Kidney glomerular epithelial cell (primary cell): ENCODE measurements at regions not wholly inside any gene's neighbourhood (a gene's known extent, or its start where the extent isn't known, plus 50 kb on each side); places are given as distances from the start of the nearest gene placed in this dataset.

Experiments
- DNase-seq: peaks from one replicate; lab custom pipeline; 2025; lab: John Stamatoyannopoulos, UW

GRCh38 chr9:91099436-91099835 lies 262.3 kb downstream of the AUH start:
- DNase-seq, result no peak

DNA sequence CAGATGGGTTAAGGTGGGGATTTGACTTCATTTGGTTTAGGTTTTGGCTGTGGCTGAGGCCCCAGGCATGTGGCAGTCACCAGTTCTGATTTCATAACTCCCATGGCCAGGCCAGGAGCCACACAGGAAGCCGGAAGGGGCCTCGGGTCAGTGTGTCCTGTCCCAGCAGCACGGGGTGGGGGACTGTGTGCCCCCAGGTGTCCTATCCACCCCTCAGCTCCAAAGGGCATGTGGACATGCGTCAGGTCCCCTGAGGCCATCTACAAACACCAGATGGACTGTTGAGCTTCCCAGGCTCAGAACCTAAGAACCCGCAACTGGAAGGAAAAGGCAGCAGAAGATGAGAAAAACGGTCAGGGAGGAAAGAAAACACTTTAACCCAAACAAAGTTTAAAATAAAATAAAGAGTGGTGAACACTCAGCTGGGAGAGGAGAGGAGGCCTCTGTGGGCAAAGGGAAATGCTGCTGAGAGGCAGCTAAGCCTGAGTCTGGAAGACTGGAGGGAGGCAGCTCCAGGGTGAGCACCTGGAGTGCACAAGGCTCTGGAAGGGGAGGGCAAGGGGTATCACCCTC lies 260.8 kb downstream of the AUH start:
- DNase-seq, result no peak

- no peak for DNase-seq
These were observed 260.0 kb downstream of the AUH start for GRCh38 chr9:91101611-91102168.

DNA sequence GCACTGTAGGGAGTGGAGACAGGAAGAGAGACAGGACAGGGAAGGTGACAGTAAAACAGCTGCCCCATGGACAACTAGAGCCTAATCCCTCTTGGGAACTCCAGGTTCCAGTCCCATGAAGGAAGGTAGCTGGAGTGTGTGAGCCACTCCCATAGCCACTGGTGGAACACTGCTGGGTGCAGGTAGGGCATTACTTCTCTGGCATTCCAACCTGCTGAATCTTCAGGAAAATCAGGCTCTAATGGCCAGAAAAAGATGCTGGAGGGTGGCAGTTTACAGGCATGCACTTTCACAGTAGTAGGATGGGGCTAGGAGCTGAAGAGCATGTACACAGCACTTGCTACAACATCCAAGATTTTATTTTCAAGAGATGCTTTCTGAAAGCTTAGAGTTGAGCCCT lies 259.4 kb downstream of the AUH start:
- no peak for DNase-seq

GRCh38 chr9:91103931-91104330 lies 257.8 kb downstream of the AUH start:
- no peak for DNase-seq

GRCh38 chr9:91106415-91107081 lies 255.2 kb downstream of the AUH start:
- DNase-seq, result no peak

DNA sequence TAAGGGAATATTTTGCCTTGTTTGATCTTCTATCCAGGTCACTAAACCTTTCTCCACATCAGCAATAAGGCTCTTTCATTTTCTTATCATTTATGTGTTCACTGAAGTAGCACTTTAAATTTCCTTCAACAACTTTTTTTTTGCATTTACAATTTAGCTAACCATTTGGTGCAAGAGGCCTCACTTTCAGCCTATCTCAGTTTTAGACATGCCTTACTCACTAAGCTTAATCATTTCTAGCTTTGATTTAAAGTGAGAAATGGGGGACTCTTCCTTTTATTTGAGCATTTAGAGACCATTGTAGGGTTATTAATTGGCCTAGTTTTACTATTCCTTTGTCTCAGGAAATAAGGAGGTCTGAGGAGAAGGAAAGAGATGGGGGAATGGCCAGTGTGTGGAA lies 250.5 kb downstream of the AUH start:
- DNase-seq, result no peak

- no peak for DNase-seq
These were observed 249.8 kb downstream of the AUH start for GRCh38 chr9:91111876-91112275.

GRCh38 chr9:91113016-91113415 lies 248.7 kb downstream of the AUH start:
- no peak for DNase-seq

DNA sequence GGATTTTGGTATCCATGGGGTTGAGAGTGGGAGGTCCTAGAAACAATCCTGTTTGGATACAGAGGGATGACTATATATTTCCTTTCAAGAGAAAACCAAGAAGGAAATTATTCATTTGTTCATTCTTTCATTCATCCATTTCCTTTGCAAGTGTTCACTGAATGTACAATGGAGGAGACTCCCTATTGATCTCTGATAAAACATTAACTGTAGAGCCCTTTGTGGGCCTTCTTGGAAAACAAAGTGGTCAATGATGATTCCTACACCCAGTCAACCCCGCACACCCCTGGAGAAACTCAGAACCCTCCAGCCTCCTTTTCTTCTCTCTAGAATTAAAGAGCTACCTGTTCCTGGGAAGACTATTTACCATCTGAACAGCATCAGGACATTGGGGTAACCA lies 247.3 kb downstream of the AUH start:
- no peak for DNase-seq

DNA sequence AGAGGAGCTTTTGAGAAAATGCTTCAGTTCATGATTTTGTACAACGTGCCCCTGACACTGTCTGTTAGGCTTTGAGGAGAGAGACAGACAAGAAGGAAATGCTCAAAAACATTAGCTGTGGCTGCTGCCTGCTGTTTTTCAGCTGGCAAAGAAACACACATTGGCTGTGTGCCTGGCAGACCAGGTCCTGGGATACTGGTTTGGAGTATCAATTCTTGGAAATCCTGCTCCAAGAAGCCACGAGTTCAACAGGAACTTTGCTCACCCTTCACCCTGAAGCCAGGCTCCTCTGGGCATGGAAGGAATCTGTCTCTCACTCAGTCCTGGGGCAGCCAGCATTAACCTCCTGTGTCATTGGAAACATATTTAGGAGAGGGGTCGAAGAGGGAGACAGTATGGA lies 245.5 kb downstream of the AUH start:
- no peak for DNase-seq

- no peak for DNase-seq
These were observed 245.0 kb downstream of the AUH start for GRCh38 chr9:91116711-91117110.

DNA sequence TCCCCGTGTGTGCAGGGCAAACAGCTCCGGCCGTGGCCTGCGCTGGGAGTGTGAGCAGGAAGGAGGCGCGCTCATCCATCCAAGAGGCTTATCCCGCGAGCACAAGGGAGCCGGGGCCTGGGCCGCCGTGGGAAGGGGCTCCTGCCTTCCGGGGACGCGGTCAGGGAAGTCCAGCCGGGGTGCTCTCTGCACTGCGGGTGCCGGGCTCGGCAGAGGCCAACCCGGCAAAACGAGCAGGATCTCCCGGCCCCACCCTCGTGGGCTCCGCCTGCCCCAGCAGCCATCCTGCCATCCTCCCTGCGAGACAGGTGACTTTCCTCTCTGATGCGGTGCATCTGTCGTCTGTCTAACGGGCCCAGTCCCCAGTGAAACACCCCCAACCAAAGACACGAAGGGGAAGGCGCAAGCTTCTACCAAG lies 244.2 kb downstream of the AUH start:
- DNase-seq, result no peak

- DNase-seq, result peak; percentile 20
These were observed 243.6 kb downstream of the AUH start for GRCh38 chr9:91117959-91118703.

GRCh38 chr9:91118704-91119025 lies 243.1 kb downstream of the AUH start:
- no peak for DNase-seq

DNA sequence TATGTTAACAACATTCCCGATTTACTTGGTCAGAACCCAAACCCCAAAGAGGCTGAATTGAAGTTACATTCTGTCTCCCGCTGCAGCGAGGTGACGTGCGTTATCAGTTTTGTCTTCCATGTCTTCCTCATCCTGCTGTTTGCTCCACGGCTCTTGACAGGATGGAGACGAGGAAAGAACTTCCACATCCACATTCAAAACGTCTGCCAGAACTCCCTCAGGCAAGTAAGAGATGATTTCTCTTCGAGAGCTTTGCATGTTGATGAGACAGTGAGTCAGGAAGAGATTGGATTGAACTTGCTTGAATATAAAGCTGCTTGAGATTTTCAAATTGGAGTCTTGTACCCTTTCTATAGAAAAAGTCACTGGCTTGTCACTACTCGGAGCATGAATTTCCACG lies 242.6 kb downstream of the AUH start:
- DNase-seq, result no peak

DNA sequence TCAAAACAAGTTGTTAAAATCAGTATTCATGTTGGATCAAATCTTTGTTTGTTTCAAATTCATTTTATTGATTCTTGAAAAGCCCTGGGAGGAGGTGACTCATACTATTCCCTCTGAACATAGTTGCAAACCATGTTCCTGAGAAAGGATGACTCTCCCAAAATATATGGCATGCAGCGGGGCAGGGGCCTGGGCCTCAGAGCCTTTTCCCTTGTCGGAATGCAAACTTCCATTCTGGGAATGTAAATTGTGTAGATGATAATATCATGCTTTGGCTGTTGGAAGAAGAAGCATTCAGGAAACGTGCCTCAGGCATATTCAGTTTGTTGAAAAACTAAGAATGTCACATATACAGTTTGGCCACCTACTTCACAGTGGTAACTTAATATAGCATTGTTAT lies 242.0 kb downstream of the AUH start:
- no peak for DNase-seq

- no peak for DNase-seq
These were observed 241.5 kb downstream of the AUH start for GRCh38 chr9:91120200-91120599.

DNA sequence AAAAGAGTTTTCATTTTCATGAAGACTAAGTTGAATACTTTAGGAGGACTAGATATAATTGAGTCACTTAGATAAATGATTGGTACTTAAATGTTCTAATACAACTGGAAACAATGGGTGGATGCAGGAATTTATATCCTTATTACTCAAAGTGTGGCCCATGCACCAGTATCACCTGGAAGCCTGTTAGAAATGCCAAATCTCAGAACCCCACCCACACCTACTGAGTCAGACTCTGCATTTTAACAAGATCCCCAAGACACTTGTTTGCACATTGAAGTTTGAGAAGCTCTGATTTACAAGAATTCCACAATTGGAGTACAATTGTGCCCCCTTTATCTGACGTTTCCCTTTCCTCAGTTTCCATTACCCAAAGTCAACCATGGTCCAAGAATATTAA lies 239.0 kb downstream of the AUH start:
- DNase-seq, result no peak

GRCh38 chr9:91126761-91127445 lies 234.8 kb downstream of the AUH start:
- DNase-seq, result no peak

GRCh38 chr9:91127653-91128052 lies 234.1 kb downstream of the AUH start:
- DNase-seq, result no peak

- no peak for DNase-seq
These were observed 230.9 kb downstream of the AUH start for GRCh38 chr9:91130796-91131318.
